ENCODE measurements at regions not wholly inside any gene's neighbourhood (a gene's known extent, or its start where the extent isn't known, plus 50 kb on each side); places are given as distances from the start of the nearest gene placed in this dataset.

GRCh38 chr11:19511066-19511412, 201.6 kb upstream of the NAV2 start:
- H3K27me3 ChIP-seq (ENCODE audit: insufficient read depth, insufficient read length), result no peaks in the 10 kb centered on the region
- H3K9ac ChIP-seq (ENCODE audit: insufficient read length, low read depth), result no peak overlapping the region
- no peaks in the 10 kb centered on the region for H3K9me3 ChIP-seq (ENCODE audit: insufficient read depth, low read length)
- H3K4me1 ChIP-seq (ENCODE audit: insufficient read depth, insufficient read length), result peaks cover 1% of the 10 kb centered on the region
- no peak for DNase-seq (ENCODE audit: low read depth, low spot score)
- H3K36me3 ChIP-seq (ENCODE audit: insufficient read depth, insufficient read length, low read length), result no peaks in the 10 kb centered on the region
- no peak overlapping the region for H3K4me3 ChIP-seq (ENCODE audit: insufficient read length, low read depth)
- TF ChIP-seq YY1 (IDR thresholded peaks at IDR 0.05; ENCODE audit: insufficient read depth, insufficient read length) (no peak), ZNF274 (IDR thresholded peaks at IDR 0.05; ENCODE audit: low read depth, low read length) (no peak), SUZ12 (IDR thresholded peaks at IDR 0.05; ENCODE audit: extremely low read depth, insufficient read depth, insufficient read length) (no peak)

DNA sequence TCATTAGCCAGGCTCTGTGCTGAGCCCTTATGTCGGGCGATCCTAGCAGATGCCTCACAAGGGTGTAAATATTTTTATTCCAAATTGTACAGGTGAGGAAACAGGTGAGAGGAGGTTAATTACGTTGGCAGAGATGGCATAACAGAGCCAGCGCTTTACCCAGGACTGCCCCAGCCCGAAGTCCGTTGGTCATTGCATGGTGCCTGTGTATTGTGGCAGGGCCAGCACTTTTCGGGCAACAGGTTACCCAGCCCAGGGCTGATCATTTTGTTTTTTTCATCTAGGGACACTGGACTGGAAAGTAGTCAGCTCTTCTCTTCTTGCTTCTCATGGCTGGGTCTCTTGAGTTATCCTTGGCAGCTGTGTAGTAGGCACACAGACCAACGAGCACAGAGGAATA, 202.2 kb upstream of the NAV2 start:
- Histone ChIP-seq H3K36me3 (ENCODE audit: insufficient read depth, insufficient read length, low read length) (no peaks in the 10 kb centered on the region), H3K27me3 (ENCODE audit: insufficient read depth, insufficient read length) (no peaks in the 10 kb centered on the region), H3K4me3 (ENCODE audit: insufficient read length, low read depth) (no peak overlapping the region), H3K4me1 (ENCODE audit: insufficient read depth, insufficient read length) (peaks cover 1% of the 10 kb centered on the region), H3K9ac (ENCODE audit: insufficient read length, low read depth) (no peak overlapping the region), H3K9me3 (ENCODE audit: insufficient read depth, low read length) (no peaks in the 10 kb centered on the region)
- TF ChIP-seq YY1 (IDR thresholded peaks at IDR 0.05; ENCODE audit: insufficient read depth, insufficient read length) (no peak), ZNF274 (IDR thresholded peaks at IDR 0.05; ENCODE audit: low read depth, low read length) (no peak), SUZ12 (IDR thresholded peaks at IDR 0.05; ENCODE audit: extremely low read depth, insufficient read depth, insufficient read length) (no peak)
- DNase-seq (ENCODE audit: low read depth, low spot score), result no peak

GRCh38 chr11:19509215-19509614, 203.4 kb upstream of the NAV2 start:
- Histone ChIP-seq H3K36me3 (ENCODE audit: insufficient read depth, insufficient read length, low read length) (no peaks in the 10 kb centered on the region), H3K9ac (ENCODE audit: insufficient read length, low read depth) (no peak overlapping the region), H3K9me3 (ENCODE audit: insufficient read depth, low read length) (no peaks in the 10 kb centered on the region), H3K4me3 (ENCODE audit: insufficient read length, low read depth) (no peak overlapping the region), H3K27me3 (ENCODE audit: insufficient read depth, insufficient read length) (no peaks in the 10 kb centered on the region), H3K4me1 (ENCODE audit: insufficient read depth, insufficient read length) (peaks cover 1% of the 10 kb centered on the region)
- DNase-seq (ENCODE audit: low read depth, low spot score), result no peak
- TF ChIP-seq ZNF274 (IDR thresholded peaks at IDR 0.05; ENCODE audit: low read depth, low read length) (no peak), SUZ12 (IDR thresholded peaks at IDR 0.05; ENCODE audit: extremely low read depth, insufficient read depth, insufficient read length) (no peak), YY1 (IDR thresholded peaks at IDR 0.05; ENCODE audit: insufficient read depth, insufficient read length) (no peak)

DNA sequence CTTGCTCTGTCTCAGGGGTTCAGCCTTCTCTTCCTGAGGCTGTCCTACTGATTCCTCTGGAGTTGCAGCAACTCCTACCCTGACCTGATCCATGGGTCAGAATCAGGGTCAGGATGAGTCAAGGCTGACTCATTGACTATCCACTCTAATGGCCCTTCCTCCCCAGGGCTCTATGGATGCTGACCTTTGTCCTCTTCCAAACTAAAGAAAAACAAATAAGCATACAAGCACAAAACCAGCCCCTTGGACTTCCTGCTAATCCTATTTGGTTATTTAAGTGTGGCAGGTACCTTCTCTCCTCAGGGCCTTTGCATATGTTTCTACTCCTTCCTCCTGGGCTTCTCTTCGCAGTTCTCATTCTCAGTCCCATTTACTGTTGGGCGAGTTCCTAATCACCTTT, 204.5 kb upstream of the NAV2 start:
- Histone ChIP-seq H3K4me1 (ENCODE audit: insufficient read depth, insufficient read length) (peaks cover 1% of the 10 kb centered on the region), H3K27me3 (ENCODE audit: insufficient read depth, insufficient read length) (no peaks in the 10 kb centered on the region)

GRCh38 chr11:19506816-19507486, 205.7 kb upstream of the NAV2 start:
- Histone ChIP-seq H3K4me1 (ENCODE audit: insufficient read depth, insufficient read length) (no peaks in the 10 kb centered on the region), H3K27me3 (ENCODE audit: insufficient read depth, insufficient read length) (no peaks in the 10 kb centered on the region), H3K4me3 (ENCODE audit: insufficient read length, low read depth) (no peak overlapping the region), H3K9me3 (ENCODE audit: insufficient read depth, low read length) (no peaks in the 10 kb centered on the region), H3K36me3 (ENCODE audit: insufficient read depth, insufficient read length, low read length) (no peaks in the 10 kb centered on the region), H3K9ac (ENCODE audit: insufficient read length, low read depth) (no peak overlapping the region)
- TF ChIP-seq YY1 (IDR thresholded peaks at IDR 0.05; ENCODE audit: insufficient read depth, insufficient read length) (no peak), SUZ12 (IDR thresholded peaks at IDR 0.05; ENCODE audit: extremely low read depth, insufficient read depth, insufficient read length) (no peak), ZNF274 (IDR thresholded peaks at IDR 0.05; ENCODE audit: low read depth, low read length) (no peak)
- no peak for DNase-seq (ENCODE audit: low read depth, low spot score)

More for the DNA sequence above, 204.5 kb upstream of the NAV2 start:
- H3K9me3 ChIP-seq (ENCODE audit: insufficient read depth, low read length), result no peaks in the 10 kb centered on the region
- no peaks in the 10 kb centered on the region for H3K36me3 ChIP-seq (ENCODE audit: insufficient read depth, insufficient read length, low read length)
- H3K9ac ChIP-seq (ENCODE audit: insufficient read length, low read depth), result no peak overlapping the region
- TF ChIP-seq SUZ12 (IDR thresholded peaks at IDR 0.05; ENCODE audit: extremely low read depth, insufficient read depth, insufficient read length) (no peak), YY1 (IDR thresholded peaks at IDR 0.05; ENCODE audit: insufficient read depth, insufficient read length) (no peak), ZNF274 (IDR thresholded peaks at IDR 0.05; ENCODE audit: low read depth, low read length) (no peak)
- H3K4me3 ChIP-seq (ENCODE audit: insufficient read length, low read depth), result no peak overlapping the region
- no peak for DNase-seq (ENCODE audit: low read depth, low spot score)

DNA sequence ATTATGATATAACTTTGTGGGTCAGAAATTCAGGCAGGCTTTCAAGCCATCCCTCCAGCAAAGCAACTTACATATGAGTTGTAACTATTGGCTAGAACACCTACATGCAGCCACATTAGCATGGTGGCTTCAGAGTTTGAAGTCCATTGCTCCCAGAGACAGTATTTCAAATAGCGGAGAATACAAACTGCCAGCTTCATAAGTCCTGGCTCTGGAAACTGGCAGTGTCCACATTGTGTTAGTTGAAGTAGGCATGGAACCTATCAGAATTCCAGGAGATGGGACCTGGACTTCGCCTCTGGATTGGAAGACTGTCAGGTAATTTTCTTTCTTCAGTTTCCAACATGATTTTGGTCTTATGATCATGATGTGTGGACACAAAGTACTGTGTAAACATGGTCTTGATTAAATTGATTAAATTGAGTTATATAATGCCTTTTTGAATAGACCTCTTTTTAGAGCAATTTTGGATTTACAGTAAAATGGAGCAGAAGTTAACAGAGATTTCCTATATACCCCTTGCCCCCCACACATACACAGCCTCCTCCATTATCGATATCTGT, 209.9 kb upstream of the NAV2 start:
- H3K9ac ChIP-seq (ENCODE audit: insufficient read length, low read depth), result no peak overlapping the region
- no peak overlapping the region for H3K4me3 ChIP-seq (ENCODE audit: insufficient read length, low read depth)
- no peaks in the 10 kb centered on the region for H3K9me3 ChIP-seq (ENCODE audit: insufficient read depth, low read length)
- H3K36me3 ChIP-seq (ENCODE audit: insufficient read depth, insufficient read length, low read length), result no peaks in the 10 kb centered on the region
- no peaks in the 10 kb centered on the region for H3K4me1 ChIP-seq (ENCODE audit: insufficient read depth, insufficient read length)
- no peak for TF ChIP-seq YY1 (IDR thresholded peaks at IDR 0.05; ENCODE audit: insufficient read depth, insufficient read length)
- TF ChIP-seq SUZ12 (IDR thresholded peaks at IDR 0.05; ENCODE audit: extremely low read depth, insufficient read depth, insufficient read length), result no peak
- no peak for TF ChIP-seq ZNF274 (IDR thresholded peaks at IDR 0.05; ENCODE audit: low read depth, low read length)
- no peaks in the 10 kb centered on the region for H3K27me3 ChIP-seq (ENCODE audit: insufficient read depth, insufficient read length)
- no peak for DNase-seq (ENCODE audit: low read depth, low spot score)

DNA sequence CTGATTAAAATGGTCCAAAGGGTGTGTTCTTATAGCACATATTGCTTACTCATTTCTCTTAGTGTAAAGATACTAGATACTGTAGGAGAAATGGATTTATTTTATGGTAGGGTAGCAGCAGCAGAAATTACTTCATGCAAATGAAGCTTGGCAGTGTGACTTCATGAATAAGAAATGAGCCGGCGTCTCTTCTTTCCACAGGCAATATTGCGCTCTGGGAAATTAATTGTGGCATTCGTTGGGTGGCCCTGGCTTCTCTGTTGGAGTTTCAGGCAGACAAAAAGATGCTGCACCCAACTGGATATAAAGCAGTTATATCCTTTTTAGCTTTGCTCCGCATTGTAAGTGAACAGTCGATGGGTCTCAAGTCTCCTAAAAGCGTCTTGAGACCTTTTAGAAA, 211.0 kb upstream of the NAV2 start:
- H3K9ac ChIP-seq (ENCODE audit: insufficient read length, low read depth), result no peak overlapping the region

More for the DNA sequence above, 211.0 kb upstream of the NAV2 start:
- Histone ChIP-seq H3K27me3 (ENCODE audit: insufficient read depth, insufficient read length) (no peaks in the 10 kb centered on the region), H3K9me3 (ENCODE audit: insufficient read depth, low read length) (no peaks in the 10 kb centered on the region), H3K36me3 (ENCODE audit: insufficient read depth, insufficient read length, low read length) (no peaks in the 10 kb centered on the region), H3K4me1 (ENCODE audit: insufficient read depth, insufficient read length) (no peaks in the 10 kb centered on the region), H3K4me3 (ENCODE audit: insufficient read length, low read depth) (no peak overlapping the region)
- DNase-seq (ENCODE audit: low read depth, low spot score), result no peak
- TF ChIP-seq ZNF274 (IDR thresholded peaks at IDR 0.05; ENCODE audit: low read depth, low read length) (no peak), YY1 (IDR thresholded peaks at IDR 0.05; ENCODE audit: insufficient read depth, insufficient read length) (no peak), SUZ12 (IDR thresholded peaks at IDR 0.05; ENCODE audit: extremely low read depth, insufficient read depth, insufficient read length) (no peak)
